Activated CD8-positive, alpha-beta memory T cell treated with anti-CD3 and anti-CD28 coated beads for 48 hours (primary cell): ENCODE measurements at regions not wholly inside any gene's neighbourhood (a gene's known extent, or its start where the extent isn't known, plus 50 kb on each side); places are given as distances from the start of the nearest gene placed in this dataset.
"Not testable (repeated sequence)": the region's sequence is repeated elsewhere in the genome, so short reads cannot be mapped to it uniquely, and the experiment has no call there.

Source experiments
- DNase-seq, 3 experiments: peaks; one replicate each; pipeline ENCODE4 v3.0.0-alpha.2; 2020; ENCODE audit warnings: low read depth in 2 of 3, low spot score in 2 of 3

- no peak for DNase-seq
These were observed 140.1 kb upstream of the ZFP64 start for GRCh38 chr20:52331655-52332054.

- DNase-seq, result no peak
These were observed 129.8 kb upstream of the ZFP64 start for GRCh38 chr20:52321396-52321795.

GRCh38 chr20:52318651-52319050 is 127.1 kb upstream of the ZFP64 start:
- no peak for DNase-seq

GRCh38 chr20:52313341-52313963 is 121.9 kb upstream of the ZFP64 start:
- DNase-seq, result no peak

- no peak for DNase-seq
These were observed 120.7 kb upstream of the ZFP64 start for GRCh38 chr20:52312132-52312729.

- no peak for DNase-seq
These were observed 119.7 kb upstream of the ZFP64 start for GRCh38 chr20:52311209-52311794.

GRCh38 chr20:52309181-52309580 is 117.6 kb upstream of the ZFP64 start:
- no peak for DNase-seq

- no peak for DNase-seq
These were observed 114.9 kb upstream of the ZFP64 start for GRCh38 chr20:52306477-52306876.

GRCh38 chr20:52305858-52306257 is 114.3 kb upstream of the ZFP64 start:
- no peak for DNase-seq

- no peak for DNase-seq
These were observed 113.6 kb upstream of the ZFP64 start for GRCh38 chr20:52305024-52305645.

GRCh38 chr20:52303281-52303950 is 111.8 kb upstream of the ZFP64 start:
- DNase-seq, result no peak

GRCh38 chr20:52302736-52303135 is 111.2 kb upstream of the ZFP64 start:
- DNase-seq, result no peak

GRCh38 chr20:52302051-52302450 is 110.5 kb upstream of the ZFP64 start:
- DNase-seq, result not testable (repeated sequence)

- DNase-seq, result no peak
These were observed 104.0 kb upstream of the ZFP64 start for GRCh38 chr20:52295556-52295955.

GRCh38 chr20:52294106-52294628 is 102.6 kb upstream of the ZFP64 start:
- no peak for DNase-seq

- no peak for DNase-seq
These were observed 99.5 kb upstream of the ZFP64 start for GRCh38 chr20:52291109-52291508.

- no peak for DNase-seq
These were observed 99.0 kb upstream of the ZFP64 start for GRCh38 chr20:52290569-52290968.

GRCh38 chr20:52289956-52290565 is 98.5 kb upstream of the ZFP64 start:
- DNase-seq, result no peak

- DNase-seq, result no peak
These were observed 88.8 kb upstream of the ZFP64 start for GRCh38 chr20:52280407-52280806.

- DNase-seq, result no peak
These were observed 88.1 kb upstream of the ZFP64 start for GRCh38 chr20:52279706-52280105.

GRCh38 chr20:52275181-52275691 is 83.7 kb upstream of the ZFP64 start:
- no peak for DNase-seq
